WERI-Rb-1 (cell line): ENCODE measurements at regions not wholly inside any gene's neighbourhood (a gene's known extent, or its start where the extent isn't known, plus 50 kb on each side); places are given as distances from the start of the nearest gene placed in this dataset.

Experiments
- DNase-seq: peaks from one replicate; pipeline ENCODE4 v3.0.0-alpha.2; 2020
- H3K27ac ChIP-seq: fragments of 250-450 bp; sonication (Bioruptor Pico); 2 replicates; pipeline ENCODE4 v1.5.1; 2020; ENCODE audit warnings: mild to moderate bottlenecking, moderate library complexity
- H3K27me3 ChIP-seq: fragments of 250-450 bp; sonication (Bioruptor Pico); 2 replicates; pipeline ENCODE4 v1.5.1; 2021; ENCODE audit warnings: mild to moderate bottlenecking, low read depth, moderate library complexity; ENCODE audit not compliant: insufficient read depth, severe bottlenecking
- H3K36me3 ChIP-seq: fragments of 250-450 bp; sonication (Bioruptor Pico); 2 replicates; pipeline ENCODE4 v1.5.1; 2020; ENCODE audit warnings: mild to moderate bottlenecking, moderate library complexity
- H3K4me3 ChIP-seq: 2 replicates; pipeline ENCODE4 v1.5.1; 2011; ENCODE audit warnings: low read depth, mild to moderate bottlenecking, control low read depth, low read length
- H3K9me3 ChIP-seq: fragments of 250-450 bp; sonication (Bioruptor Pico); 2 replicates; pipeline ENCODE4 v1.5.1; 2021; ENCODE audit warnings: mild to moderate bottlenecking, moderate library complexity; ENCODE audit not compliant: severe bottlenecking
- TF ChIP-seq, protein P1 (sequence below): IDR thresholded peaks from 2 replicates; pipeline ENCODE4 v1.5.1; 2011; ENCODE audit warnings: low read depth, mild to moderate bottlenecking, control low read depth, inconsistent platforms, low read length

DNA sequence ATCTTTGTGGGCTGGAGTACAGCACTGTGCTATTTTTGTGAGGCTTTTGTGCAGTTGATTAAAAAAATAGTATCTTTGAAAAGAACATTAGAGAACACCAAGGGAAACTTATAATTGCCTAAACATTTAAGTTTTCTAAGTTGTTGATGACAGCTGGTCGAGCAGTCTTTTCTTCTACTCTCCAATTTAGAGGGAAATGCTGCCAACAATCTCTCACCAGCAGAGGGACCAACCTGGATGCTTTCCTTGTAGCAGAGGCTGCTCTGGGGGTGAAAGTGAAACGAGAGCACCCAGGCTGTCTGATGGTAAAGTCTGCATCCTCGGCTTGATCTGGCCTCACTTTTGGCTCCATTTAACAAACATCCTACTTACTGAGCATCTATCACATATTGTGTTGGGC is 1286.5 kb upstream of the TENM4 start:
- Histone ChIP-seq H3K36me3 (no peaks in the 10 kb centered on the region), H3K4me3 (no peak overlapping the region), H3K9me3 (no peaks in the 10 kb centered on the region), H3K27ac (no peak overlapping the region), H3K27me3 (no peaks in the 10 kb centered on the region)
- TF ChIP-seq, protein P1, sequence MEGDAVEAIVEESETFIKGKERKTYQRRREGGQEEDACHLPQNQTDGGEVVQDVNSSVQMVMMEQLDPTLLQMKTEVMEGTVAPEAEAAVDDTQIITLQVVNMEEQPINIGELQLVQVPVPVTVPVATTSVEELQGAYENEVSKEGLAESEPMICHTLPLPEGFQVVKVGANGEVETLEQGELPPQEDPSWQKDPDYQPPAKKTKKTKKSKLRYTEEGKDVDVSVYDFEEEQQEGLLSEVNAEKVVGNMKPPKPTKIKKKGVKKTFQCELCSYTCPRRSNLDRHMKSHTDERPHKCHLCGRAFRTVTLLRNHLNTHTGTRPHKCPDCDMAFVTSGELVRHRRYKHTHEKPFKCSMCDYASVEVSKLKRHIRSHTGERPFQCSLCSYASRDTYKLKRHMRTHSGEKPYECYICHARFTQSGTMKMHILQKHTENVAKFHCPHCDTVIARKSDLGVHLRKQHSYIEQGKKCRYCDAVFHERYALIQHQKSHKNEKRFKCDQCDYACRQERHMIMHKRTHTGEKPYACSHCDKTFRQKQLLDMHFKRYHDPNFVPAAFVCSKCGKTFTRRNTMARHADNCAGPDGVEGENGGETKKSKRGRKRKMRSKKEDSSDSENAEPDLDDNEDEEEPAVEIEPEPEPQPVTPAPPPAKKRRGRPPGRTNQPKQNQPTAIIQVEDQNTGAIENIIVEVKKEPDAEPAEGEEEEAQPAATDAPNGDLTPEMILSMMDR: peak; percentile 48
- DNase-seq: peak; percentile 27

DNA sequence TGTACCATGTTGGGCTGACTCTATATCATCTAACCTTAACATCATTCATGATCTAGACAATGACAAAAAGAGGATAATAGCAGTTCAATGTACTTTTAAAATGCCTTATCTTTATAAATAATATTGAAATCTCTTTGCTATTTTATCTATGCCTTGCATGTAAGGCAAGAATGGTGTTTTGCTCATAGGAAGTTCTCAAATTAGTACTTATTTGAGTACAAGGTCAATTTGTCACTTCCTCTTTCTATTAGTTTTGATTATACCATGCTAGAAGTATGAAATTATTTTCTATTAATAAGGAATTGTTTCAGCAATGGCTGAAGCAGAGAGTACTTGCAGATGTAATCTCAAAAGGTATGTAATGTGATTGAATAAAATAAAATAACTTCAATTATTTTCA is 1285.4 kb upstream of the TENM4 start:
- DNase-seq: no peak
- no peaks in the 10 kb centered on the region for H3K36me3 ChIP-seq
- no peaks in the 10 kb centered on the region for H3K9me3 ChIP-seq
- H3K27ac ChIP-seq: no peak overlapping the region
- H3K27me3 ChIP-seq: no peaks in the 10 kb centered on the region
- H3K4me3 ChIP-seq: no peak overlapping the region
- TF ChIP-seq, protein P1: no peak

DNA sequence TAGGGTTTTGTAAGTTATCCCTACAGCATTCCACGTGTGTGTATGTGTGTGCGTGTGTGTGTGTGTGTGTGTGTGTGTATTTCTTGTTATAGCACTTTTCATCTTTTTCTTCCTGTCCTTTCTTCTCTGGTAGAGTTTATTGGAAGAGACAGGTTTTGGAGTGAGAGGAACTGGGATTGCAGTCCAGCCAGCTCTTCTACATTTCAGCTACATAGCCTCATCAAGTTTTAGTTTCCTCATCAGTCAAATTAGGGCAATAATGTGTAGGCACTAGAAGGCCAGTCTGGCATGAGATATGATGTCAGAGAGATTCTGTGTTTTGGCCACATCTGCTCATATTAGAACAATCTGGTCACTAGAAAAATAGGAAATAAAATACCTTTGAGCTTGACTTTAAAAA is 1283.5 kb upstream of the TENM4 start:
- Histone ChIP-seq H3K27me3 (no peaks in the 10 kb centered on the region), H3K27ac (no peak overlapping the region), H3K4me3 (no peak overlapping the region), H3K36me3 (no peaks in the 10 kb centered on the region), H3K9me3 (no peaks in the 10 kb centered on the region)
- DNase-seq: no peak
- TF ChIP-seq, protein P1: no peak

DNA sequence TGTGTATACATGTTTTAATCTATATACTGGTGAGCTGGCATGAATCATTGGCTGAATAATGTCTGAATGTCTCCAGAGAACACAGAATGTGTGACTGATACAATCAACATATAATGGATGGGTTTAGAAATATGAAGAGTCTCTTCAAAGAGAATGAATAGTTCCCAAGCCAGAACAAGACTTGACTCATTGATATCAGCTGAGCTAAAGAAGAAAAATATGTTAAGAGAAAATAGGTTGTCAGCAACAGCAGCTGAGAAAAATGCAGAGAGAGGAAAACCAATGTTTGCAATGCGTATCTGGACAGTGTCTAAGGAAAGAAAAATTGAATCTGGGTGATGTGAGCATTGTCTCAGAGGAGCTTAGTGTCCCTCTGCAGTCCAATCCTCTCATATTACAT is 1281.8 kb upstream of the TENM4 start:
- DNase-seq: no peak
- H3K27me3 ChIP-seq: no peaks in the 10 kb centered on the region
- TF ChIP-seq, protein P1: no peak
- no peaks in the 10 kb centered on the region for H3K9me3 ChIP-seq
- H3K4me3 ChIP-seq: no peak overlapping the region
- H3K27ac ChIP-seq: no peak overlapping the region
- H3K36me3 ChIP-seq: no peaks in the 10 kb centered on the region

DNA sequence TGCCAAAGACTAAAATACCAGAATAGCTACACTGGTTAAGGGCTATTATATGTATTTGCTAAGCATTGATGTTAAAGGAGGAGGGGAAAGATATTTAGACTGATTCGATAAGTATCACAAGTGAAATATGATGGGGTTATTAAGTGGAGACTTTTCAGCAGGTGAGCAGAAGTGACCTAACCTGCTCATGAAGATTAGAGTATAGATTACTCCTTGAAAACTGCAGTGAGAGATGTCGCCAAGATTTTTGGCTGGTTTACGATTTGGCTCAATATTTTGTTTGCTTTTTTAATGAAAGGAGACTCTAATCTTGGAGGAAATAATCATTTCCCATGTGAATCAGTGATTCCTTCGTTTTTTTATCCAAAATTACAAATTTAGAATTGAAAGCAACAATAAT is 1279.5 kb upstream of the TENM4 start:
- Histone ChIP-seq H3K36me3 (no peaks in the 10 kb centered on the region), H3K27me3 (no peaks in the 10 kb centered on the region), H3K9me3 (no peaks in the 10 kb centered on the region), H3K4me3 (no peak overlapping the region), H3K27ac (no peak overlapping the region)
- no peak for DNase-seq
- TF ChIP-seq, protein P1: no peak

DNA sequence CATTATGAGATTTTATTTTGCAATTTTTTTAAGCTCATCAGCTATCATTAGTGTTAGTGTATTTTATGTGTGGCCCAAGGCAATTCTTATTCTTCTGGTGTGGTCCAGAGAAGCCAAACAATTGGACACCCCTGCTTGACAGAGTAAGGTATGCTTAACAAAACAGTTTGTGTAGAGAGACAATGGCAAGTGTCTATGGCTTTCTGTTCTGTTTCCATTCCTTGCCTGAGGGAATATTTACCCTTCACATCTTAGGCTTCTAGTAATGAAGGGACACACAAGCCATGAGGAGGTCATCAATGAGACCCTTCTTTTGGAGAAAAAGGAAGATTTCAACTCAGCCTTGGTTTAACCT is 1278.4 kb upstream of the TENM4 start:
- H3K27ac ChIP-seq: no peak overlapping the region
- no peaks in the 10 kb centered on the region for H3K36me3 ChIP-seq
- TF ChIP-seq, protein P1: no peak
- H3K27me3 ChIP-seq: no peaks in the 10 kb centered on the region
- H3K4me3 ChIP-seq: no peak overlapping the region
- H3K9me3 ChIP-seq: no peaks in the 10 kb centered on the region
- no peak for DNase-seq
